Esophagus muscularis mucosa (tissue), 4 donors: ENCODE measurements at regions not wholly inside any gene's neighbourhood (a gene's known extent, or its start where the extent isn't known, plus 50 kb on each side); places are given as distances from the start of the nearest gene placed in this dataset.

ENCODE experiments used
- EP300 ChIP-seq: sonication (generic); formaldehyde crosslinking; IDR thresholded peaks from one replicate; pipeline ENCODE4 v1.6.1; 2017; ENCODE audit warnings: antibody characterized with exemption
- POLR2A ChIP-seq: fragments of 450-650 bp; IDR thresholded peaks from one replicate; pipeline ENCODE4 v1.6.1; 2017; ENCODE audit warnings: antibody characterized with exemption, moderate library complexity, mild to moderate bottlenecking, low read depth
- POLR2AphosphoS5 ChIP-seq, 2 donors: sonication (generic); formaldehyde crosslinking; IDR thresholded peaks; one replicate each; pipeline ENCODE4 v1.6.1; 2017; ENCODE audit warnings: antibody characterized with exemption in 2 of 2
- TF ChIP-seq, protein P1 (sequence below), 3 experiments: fragments of 200-600 bp in 2 of 3; fragments of 450-650 bp in 1 of 3; sonication (generic) in 2 of 3; IDR thresholded peaks; one replicate each; pipeline ENCODE4 v1.5.1; 2017 to 2019; ENCODE audit warnings: antibody characterized with exemption in 3 of 3, mild to moderate bottlenecking in 2 of 3, moderate library complexity in 1 of 3

DNA sequence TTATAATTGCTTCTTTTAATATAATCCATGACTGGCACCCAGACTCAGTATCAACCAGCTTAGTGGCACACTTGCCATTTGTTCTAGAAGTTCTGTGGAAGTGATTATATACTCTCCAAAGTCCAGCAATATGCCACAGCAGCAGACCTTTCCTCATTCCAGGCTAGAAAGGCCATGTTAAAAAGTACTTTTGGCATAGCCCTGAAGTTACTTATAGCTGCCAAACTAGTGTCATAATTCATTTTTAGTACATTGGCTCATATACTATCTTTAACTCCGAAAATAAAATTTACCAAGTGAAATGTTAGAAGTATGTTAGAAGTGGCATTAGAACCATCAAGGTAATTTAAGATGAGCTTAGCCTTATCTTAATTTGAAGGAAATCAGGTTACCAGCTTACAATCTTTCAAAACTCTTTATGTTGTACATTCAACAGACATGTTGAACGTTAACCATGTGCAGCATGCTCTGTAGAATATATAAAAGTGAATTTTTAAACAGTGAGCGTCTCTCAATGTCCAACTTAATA lies 714.2 kb upstream of the LCORL start:
- TF ChIP-seq, protein P1, sequence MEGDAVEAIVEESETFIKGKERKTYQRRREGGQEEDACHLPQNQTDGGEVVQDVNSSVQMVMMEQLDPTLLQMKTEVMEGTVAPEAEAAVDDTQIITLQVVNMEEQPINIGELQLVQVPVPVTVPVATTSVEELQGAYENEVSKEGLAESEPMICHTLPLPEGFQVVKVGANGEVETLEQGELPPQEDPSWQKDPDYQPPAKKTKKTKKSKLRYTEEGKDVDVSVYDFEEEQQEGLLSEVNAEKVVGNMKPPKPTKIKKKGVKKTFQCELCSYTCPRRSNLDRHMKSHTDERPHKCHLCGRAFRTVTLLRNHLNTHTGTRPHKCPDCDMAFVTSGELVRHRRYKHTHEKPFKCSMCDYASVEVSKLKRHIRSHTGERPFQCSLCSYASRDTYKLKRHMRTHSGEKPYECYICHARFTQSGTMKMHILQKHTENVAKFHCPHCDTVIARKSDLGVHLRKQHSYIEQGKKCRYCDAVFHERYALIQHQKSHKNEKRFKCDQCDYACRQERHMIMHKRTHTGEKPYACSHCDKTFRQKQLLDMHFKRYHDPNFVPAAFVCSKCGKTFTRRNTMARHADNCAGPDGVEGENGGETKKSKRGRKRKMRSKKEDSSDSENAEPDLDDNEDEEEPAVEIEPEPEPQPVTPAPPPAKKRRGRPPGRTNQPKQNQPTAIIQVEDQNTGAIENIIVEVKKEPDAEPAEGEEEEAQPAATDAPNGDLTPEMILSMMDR (IDR thresholded peaks at IDR 0.05) = no peak
- TF ChIP-seq POLR2A = no peak
- TF ChIP-seq EP300 = no peak
- TF ChIP-seq POLR2AphosphoS5 (IDR thresholded peaks at IDR 0.05) = no peak
